ENCODE measurements at regions not wholly inside any gene's neighbourhood (a gene's known extent, or its start where the extent isn't known, plus 50 kb on each side); places are given as distances from the start of the nearest gene placed in this dataset.

- DNase-seq (ENCODE audit: low read depth in 1 of 2, low spot score in 1 of 2) (no peak), ATAC-seq (no peak), FAIRE-seq (no peak)
- no peak for TF ChIP-seq BHLHE40 (IDR thresholded peaks at IDR 0.05; ENCODE audit: low read depth, low read length)
- TF ChIP-seq KDM1A (IDR thresholded peaks at IDR 0.05; ENCODE audit: low read depth): no peak
- TF ChIP-seq RCOR1 (IDR thresholded peaks at IDR 0.05; ENCODE audit: low read depth, low read length): no peak
- ChIA-PET POLR2A (no interaction called here), CTCF (no interaction called here)
- Histone ChIP-seq H3K9me3 (no peaks in the 10 kb centered on the region), H3K4me3 (no peak overlapping the region), H3K4me2 (no peak overlapping the region), H3K4me1 (no peaks in the 10 kb centered on the region), H3K27ac (no peak overlapping the region)
- 26% methylated on average over 5 of the region's 5 CpGs for WGBS (ENCODE audit: missing lambda C conversion rate)
Observed at GRCh38 chr18:71523483-71524435, 1020.4 kb downstream of the CBLN2 start.

GRCh38 chr18:71505526-71505925, 1038.6 kb downstream of the CBLN2 start:
- FAIRE-seq (no peak), ATAC-seq (no peak), DNase-seq (ENCODE audit: low read depth in 1 of 2, low spot score in 1 of 2) (no peak)
- Histone ChIP-seq H3K9me3 (no peaks in the 10 kb centered on the region), H3K4me2 (no peak overlapping the region), H3K4me1 (no peaks in the 10 kb centered on the region), H3K27ac (no peak overlapping the region), H3K4me3 (no peak overlapping the region)
- WGBS (ENCODE audit: missing lambda C conversion rate): 3% methylated on average over 2 of the region's 2 CpGs
- POLR2A ChIA-PET: no interaction called here
- CTCF ChIA-PET: no interaction called here
- TF ChIP-seq ZNF302 (CRISPR knock-in tag; IDR thresholded peaks at IDR 0.05) (no peak), RNF2 (IDR thresholded peaks at IDR 0.05; ENCODE audit: borderline replicate concordance, low read depth) (no peak), ZSCAN20 (CRISPR knock-in tag; IDR thresholded peaks at IDR 0.05) (no peak), CHD2 (IDR thresholded peaks at IDR 0.05; ENCODE audit: low read length, partially characterized antibody) (no peak), EHF (CRISPR knock-in tag; IDR thresholded peaks at IDR 0.05) (no peak), PHF8 (IDR thresholded peaks at IDR 0.05; ENCODE audit: borderline replicate concordance, low read depth) (no peak), E2F6 (IDR thresholded peaks at IDR 0.05; ENCODE audit: borderline replicate concordance, low read depth) (no peak), TP53 (CRISPR knock-in tag; IDR thresholded peaks at IDR 0.05) (no peak), RARB (CRISPR knock-in tag; IDR thresholded peaks at IDR 0.05) (no peak), FOSB (CRISPR knock-in tag; IDR thresholded peaks at IDR 0.05) (no peak), FOXS1 (CRISPR knock-in tag; IDR thresholded peaks at IDR 0.05) (no peak)

GRCh38 chr18:71503222-71503621, 1040.9 kb downstream of the CBLN2 start:
- DNase-seq (ENCODE audit: low read depth in 1 of 2, low spot score in 1 of 2) (no peak), FAIRE-seq (no peak), ATAC-seq (no peak)
- Histone ChIP-seq H3K9me3 (no peaks in the 10 kb centered on the region), H3K4me3 (no peak overlapping the region), H3K27ac (no peak overlapping the region), H3K4me2 (no peak overlapping the region), H3K4me1 (no peaks in the 10 kb centered on the region)
- ChIA-PET POLR2A (no interaction called here), CTCF (no interaction called here)
- TF ChIP-seq POLR2A (IDR thresholded peaks at IDR 0.05; ENCODE audit: low read length) (no peak), MAX (IDR thresholded peaks at IDR 0.05) (no peak), MAZ (IDR thresholded peaks at IDR 0.05; ENCODE audit: borderline replicate concordance, low read depth, low read length) (no peak), HES2 (IDR thresholded peaks at IDR 0.05) (no peak), CEBPB (IDR thresholded peaks at IDR 0.05) (no peak), JUNB (IDR thresholded peaks at IDR 0.05) (no peak), KDM5A (IDR thresholded peaks at IDR 0.05) (no peak), CHD4 (IDR thresholded peaks at IDR 0.05; ENCODE audit: borderline replicate concordance) (no peak), GATA3 (IDR thresholded peaks at IDR 0.05; ENCODE audit: borderline replicate concordance) (no peak), FOSL2 (IDR thresholded peaks at IDR 0.05) (no peak), FOSL2 (CRISPR knock-in tag; IDR thresholded peaks at IDR 0.05) (no peak), SMC3 (IDR thresholded peaks at IDR 0.05) (no peak), KDM1A (IDR thresholded peaks at IDR 0.05; ENCODE audit: low read depth) (no peak), NPAS2 (CRISPR knock-in tag; IDR thresholded peaks at IDR 0.05; ENCODE audit: borderline replicate concordance) (no peak), HOXB13 (CRISPR knock-in tag; IDR thresholded peaks at IDR 0.05; ENCODE audit: low read depth) (no peak), CBX2 (IDR thresholded peaks at IDR 0.05; ENCODE audit: borderline replicate concordance, low read depth) (no peak), USF2 (IDR thresholded peaks at IDR 0.05) (no peak), RNF2 (IDR thresholded peaks at IDR 0.05; ENCODE audit: borderline replicate concordance, low read depth) (no peak), ZSCAN20 (CRISPR knock-in tag; IDR thresholded peaks at IDR 0.05) (no peak), TP53 (CRISPR knock-in tag; IDR thresholded peaks at IDR 0.05) (no peak), CBX8 (IDR thresholded peaks at IDR 0.05) (no peak)
